ENCODE measurements at regions not wholly inside any gene's neighbourhood (a gene's known extent, or its start where the extent isn't known, plus 50 kb on each side); places are given as distances from the start of the nearest gene placed in this dataset.

DNA sequence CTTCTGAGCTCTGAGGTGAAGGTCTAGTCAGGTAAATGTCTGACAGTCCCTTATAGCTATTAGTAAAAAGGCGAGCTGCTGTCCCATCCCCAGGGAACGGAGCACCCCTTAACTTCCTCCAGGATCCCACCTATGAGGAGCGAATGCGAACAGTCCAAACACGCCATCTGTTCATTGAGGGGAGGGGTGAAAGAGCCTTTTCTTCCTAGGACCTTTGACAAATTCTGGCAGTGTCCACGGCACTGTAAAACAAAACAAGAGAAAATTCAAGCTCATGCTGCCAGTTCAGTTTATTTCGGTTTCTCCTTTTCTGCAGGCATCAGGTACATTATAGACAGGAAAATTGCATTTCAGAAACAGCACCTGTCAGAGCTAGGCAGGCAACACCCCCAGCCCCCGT lies 253.8 kb upstream of the CADM1 start:
- TF ChIP-seq CTCF (IDR thresholded peaks at IDR 0.05; ENCODE audit: low read depth, low read length), result no peak
- Histone ChIP-seq H3K4me3 (ENCODE audit: low read depth, low read length) (no peak overlapping the region), H3K27me3 (ENCODE audit: control insufficient read depth, insufficient read depth, low read length) (peaks cover 4% of the 10 kb centered on the region), H3K27ac (ENCODE audit: low read depth, low read length) (no peak overlapping the region), H3K9me3 (ENCODE audit: control insufficient read depth, insufficient read depth, low read length) (no peaks in the 10 kb centered on the region; the same call in 1 of the 2 replicates)
- ChIA-PET CTCF (interaction anchor here (0.7 kb wide), 1 partner anchor 9 kb away, joined by 3 read pairs; no protein-coding TSS in a partner anchor), POLR2A (no interaction called here)
- DNase-seq (ENCODE audit: low read depth, low spot score), result no peak

DNA sequence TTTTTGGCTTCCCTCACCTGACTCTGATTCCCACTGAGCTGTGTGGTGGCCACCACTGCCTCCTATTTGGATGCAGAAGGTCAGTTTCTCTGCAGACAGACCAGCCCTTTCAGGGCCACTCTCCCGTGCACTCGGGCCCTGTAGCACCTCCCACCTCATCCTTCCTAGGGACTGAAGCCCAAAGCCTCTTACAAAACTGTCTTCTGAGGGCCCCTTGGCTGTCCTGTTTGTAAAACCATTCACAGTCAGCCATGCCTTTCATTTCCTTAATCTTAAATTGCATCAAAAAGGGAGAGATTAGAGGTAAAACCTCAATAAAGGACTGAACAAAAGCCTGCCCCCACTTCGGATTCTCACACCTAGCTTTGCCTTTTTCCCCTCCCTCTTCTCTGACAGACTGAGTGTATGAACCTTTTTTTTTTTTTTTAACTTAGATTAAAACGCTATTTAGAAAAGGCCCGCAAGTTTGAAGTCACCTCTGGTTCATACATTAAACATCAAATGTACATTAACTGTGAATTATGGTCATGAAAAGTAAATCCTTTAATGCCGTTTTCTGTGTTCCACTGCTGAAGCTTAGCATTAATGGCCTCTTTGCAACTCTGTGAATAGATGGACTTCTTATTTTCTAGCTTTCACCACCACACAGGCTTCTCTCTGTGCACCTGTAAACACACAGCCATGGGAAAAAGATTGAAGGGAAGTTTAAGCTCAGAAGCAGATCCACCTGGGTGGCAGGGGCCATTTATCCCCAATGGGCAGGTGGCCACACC lies 247.2 kb upstream of the CADM1 start:
- CTCF ChIA-PET, result no interaction called here
- TF ChIP-seq CTCF (IDR thresholded peaks at IDR 0.05; ENCODE audit: low read depth, low read length), result no peak
- POLR2A ChIA-PET, result no interaction called here
- no peak for DNase-seq (ENCODE audit: low read depth, low spot score)
- Histone ChIP-seq H3K9me3 (ENCODE audit: control insufficient read depth, insufficient read depth, low read length) (no peaks in the 10 kb centered on the region), H3K27ac (ENCODE audit: low read depth, low read length) (no peak overlapping the region), H3K4me3 (ENCODE audit: low read depth, low read length) (no peak overlapping the region), H3K27me3 (ENCODE audit: control insufficient read depth, insufficient read depth, low read length) (peaks cover 40% of the 10 kb centered on the region)

DNA sequence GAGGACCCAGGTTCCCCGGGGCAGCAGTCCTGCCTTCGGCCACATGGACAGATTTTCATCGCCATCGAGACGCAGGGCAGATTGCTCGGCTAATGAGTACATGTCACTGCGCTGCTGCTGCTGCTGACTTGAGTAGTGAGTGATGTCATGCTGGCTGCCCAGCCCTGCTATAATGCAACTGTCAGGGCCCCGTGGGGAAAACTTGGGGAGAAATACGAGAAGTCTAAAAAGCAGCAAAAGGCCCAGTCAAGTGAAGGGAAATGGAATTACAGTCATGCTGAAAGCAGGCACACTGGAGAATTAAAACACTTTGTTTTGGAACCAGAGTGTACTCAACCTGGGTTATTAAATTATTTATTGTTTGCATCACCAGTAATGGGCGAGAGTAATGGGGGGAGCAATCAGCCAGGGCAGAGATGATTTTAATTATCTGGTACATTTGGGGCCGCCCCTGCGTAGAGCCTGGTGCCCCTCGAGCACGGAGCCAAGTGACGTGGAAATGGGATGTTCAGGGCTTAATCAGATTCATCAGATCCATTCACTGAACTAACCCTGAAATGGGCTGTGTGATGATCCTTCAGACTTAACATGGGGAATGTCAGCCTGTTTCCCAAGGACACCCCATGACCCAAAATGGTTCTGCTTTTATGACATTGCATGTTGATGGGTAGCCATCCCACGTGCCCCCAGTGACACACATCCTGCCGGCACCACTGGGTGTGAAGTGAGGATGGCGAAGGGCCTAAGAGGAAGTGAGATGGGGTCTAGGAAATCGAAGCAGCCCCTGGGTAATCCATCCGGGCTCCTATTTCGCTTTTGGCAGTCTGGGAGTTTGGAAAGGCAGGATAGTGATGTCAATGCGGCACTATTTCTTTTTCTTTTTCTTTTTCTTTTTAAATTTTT lies 241.6 kb upstream of the CADM1 start:
- ChIA-PET CTCF (no interaction called here), POLR2A (no interaction called here)
- Histone ChIP-seq H3K27me3 (ENCODE audit: control insufficient read depth, insufficient read depth, low read length) (peaks cover 41% of the 10 kb centered on the region), H3K9me3 (ENCODE audit: control insufficient read depth, insufficient read depth, low read length) (no peaks in the 10 kb centered on the region), H3K27ac (ENCODE audit: low read depth, low read length) (no peak overlapping the region), H3K4me3 (ENCODE audit: low read depth, low read length) (no peak overlapping the region)
- no peak for DNase-seq (ENCODE audit: low read depth, low spot score)
- no peak for TF ChIP-seq CTCF (IDR thresholded peaks at IDR 0.05; ENCODE audit: low read depth, low read length)

GRCh38 chr11:115745066-115745465 lies 240.9 kb upstream of the CADM1 start:
- peaks cover 34% of the 10 kb centered on the region for H3K27me3 ChIP-seq (ENCODE audit: control insufficient read depth, insufficient read depth, low read length)
- H3K27ac ChIP-seq (ENCODE audit: low read depth, low read length), result no peak overlapping the region
- H3K9me3 ChIP-seq (ENCODE audit: control insufficient read depth, insufficient read depth, low read length), result no peaks in the 10 kb centered on the region
- ChIA-PET CTCF (no interaction called here), POLR2A (no interaction called here)
- no peak for TF ChIP-seq CTCF (IDR thresholded peaks at IDR 0.05; ENCODE audit: low read depth, low read length)
- DNase-seq (ENCODE audit: low read depth, low spot score), result no peak
- H3K4me3 ChIP-seq (ENCODE audit: low read depth, low read length), result no peak overlapping the region

DNA sequence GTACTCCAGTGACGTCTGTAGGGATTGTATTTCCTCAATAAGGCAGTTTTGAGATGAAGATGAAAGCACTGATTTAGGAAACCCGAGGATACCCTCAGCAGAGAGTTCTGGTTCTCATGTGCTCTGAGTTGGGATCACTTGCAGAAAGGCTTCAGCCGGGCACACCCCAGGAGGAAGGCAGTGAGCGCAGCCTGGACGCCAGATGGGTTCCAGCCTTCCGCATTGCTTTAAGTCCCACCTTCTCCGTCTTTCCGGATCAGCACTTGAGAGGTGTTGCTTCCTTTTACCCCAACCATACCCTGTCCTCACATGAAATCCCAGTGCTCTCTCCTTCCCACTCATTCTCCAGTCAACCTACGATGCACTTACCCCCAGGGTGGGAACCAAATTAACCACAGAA lies 239.5 kb upstream of the CADM1 start:
- CTCF ChIA-PET, result no interaction called here
- H3K9me3 ChIP-seq (ENCODE audit: control insufficient read depth, insufficient read depth, low read length), result no peaks in the 10 kb centered on the region
- no peak overlapping the region for H3K27ac ChIP-seq (ENCODE audit: low read depth, low read length)
- H3K27me3 ChIP-seq (ENCODE audit: control insufficient read depth, insufficient read depth, low read length), result peaks cover 23% of the 10 kb centered on the region
- TF ChIP-seq CTCF (IDR thresholded peaks at IDR 0.05; ENCODE audit: low read depth, low read length), result no peak
- H3K4me3 ChIP-seq (ENCODE audit: low read depth, low read length), result no peak overlapping the region
- no peak for DNase-seq (ENCODE audit: low read depth, low spot score)
- POLR2A ChIA-PET, result no interaction called here
